ENCODE measurements at regions not wholly inside any gene's neighbourhood (a gene's known extent, or its start where the extent isn't known, plus 50 kb on each side); places are given as distances from the start of the nearest gene placed in this dataset.

DNA sequence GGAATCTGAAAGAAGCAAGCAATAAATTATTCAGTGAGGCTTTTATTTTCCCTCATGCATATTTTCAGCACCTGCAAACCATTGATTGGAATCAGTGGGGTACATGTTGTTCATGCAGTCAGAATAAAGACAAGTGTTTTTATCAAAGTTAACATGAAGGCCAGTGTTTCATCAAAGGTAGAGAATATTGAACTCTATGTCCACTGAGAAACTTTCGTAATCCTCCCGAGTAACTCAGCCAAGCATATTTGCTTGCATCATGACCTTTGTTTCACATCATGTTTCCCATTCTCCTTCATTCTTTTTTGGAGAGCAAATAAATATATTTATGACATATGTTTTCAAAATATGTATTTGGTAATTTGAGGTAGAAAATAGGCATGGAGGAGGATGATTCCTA lies 663.1 kb downstream of the SH2D4B start:
- TF ChIP-seq CTCF (IDR thresholded peaks at IDR 0.05; ENCODE audit: insufficient read depth, low read length, poor library complexity, severe bottlenecking) (no peak), EZH2phosphoT487 (conservative IDR thresholded peaks at IDR 0.05; ENCODE audit: low read length) (no peak)

Data from SU-DHL-6 (cell line).